NB4 (cell line): ENCODE measurements at regions not wholly inside any gene's neighbourhood (a gene's known extent, or its start where the extent isn't known, plus 50 kb on each side); places are given as distances from the start of the nearest gene placed in this dataset.

Experiments
- CTCF ChIP-seq: IDR thresholded peaks from one replicate; pipeline ENCODE4 v1.5.1; 2012; ENCODE audit warnings: low read depth, low read length
- MAX ChIP-seq: IDR thresholded peaks from 2 replicates; pipeline ENCODE4 v1.6.1; 2011; ENCODE audit warnings: low read depth, low read length
- POLR2A ChIP-seq: IDR thresholded peaks from 2 replicates; pipeline ENCODE4 v1.6.1; 2011; ENCODE audit warnings: mild to moderate bottlenecking; ENCODE audit not compliant: insufficient read length; ENCODE audit errors: extremely low read depth

- no peak for TF ChIP-seq CTCF
- TF ChIP-seq POLR2A = no peak
- no peak for TF ChIP-seq MAX
Observed at GRCh38 chr2:193687195-193687594, 1492.5 kb upstream of the TMEFF2 start.
